H9 (cell line): ENCODE measurements at regions not wholly inside any gene's neighbourhood (a gene's known extent, or its start where the extent isn't known, plus 50 kb on each side); places are given as distances from the start of the nearest gene placed in this dataset.

Experiments
- DNase-seq: peaks from one replicate; pipeline ENCODE4 v3.0.0-alpha.2; 2017
- H2AFZ ChIP-seq: one replicate; pipeline ENCODE4 v1.6.1; 2013; ENCODE audit warnings: mild to moderate bottlenecking, low read length, control low read depth, moderate library complexity
- H2AK5ac ChIP-seq: 2 replicates; pipeline ENCODE4 v1.6.1; 2013; ENCODE audit warnings: low read length, control low read depth, mixed read lengths; ENCODE audit not compliant: insufficient read length
- H2BK120ac ChIP-seq: one replicate; pipeline ENCODE4 v1.6.1; 2013; ENCODE audit warnings: low read depth, mild to moderate bottlenecking, low read length, control low read depth, inconsistent platforms; ENCODE audit not compliant: poor library complexity, severe bottlenecking
- H2BK12ac ChIP-seq: 2 replicates; pipeline ENCODE4 v1.6.1; 2013; ENCODE audit warnings: low read length, control low read depth, mixed read lengths, low read depth; ENCODE audit not compliant: insufficient read length
- H2BK15ac ChIP-seq: 2 replicates; pipeline ENCODE4 v1.6.1; 2013; ENCODE audit warnings: low read depth, low read length, control low read depth
- H2BK20ac ChIP-seq: one replicate; pipeline ENCODE4 v1.6.1; 2013; ENCODE audit warnings: low read depth, mild to moderate bottlenecking, low read length, control low read depth, inconsistent platforms; ENCODE audit not compliant: poor library complexity, severe bottlenecking
- H2BK5ac ChIP-seq: 2 replicates; pipeline ENCODE4 v1.6.1; 2013; ENCODE audit warnings: low read length, control low read depth, mixed read lengths; ENCODE audit not compliant: insufficient read length
- H3K14ac ChIP-seq: 2 replicates; pipeline ENCODE4 v1.6.1; 2013; ENCODE audit warnings: low read length, control low read depth; ENCODE audit not compliant: insufficient read depth
- H3K18ac ChIP-seq: 2 replicates; pipeline ENCODE4 v1.6.1; 2013; ENCODE audit warnings: low read depth, mild to moderate bottlenecking, mixed read lengths, low read length, control low read depth; ENCODE audit not compliant: insufficient read length
- H3K23ac ChIP-seq: 2 replicates; pipeline ENCODE4 v1.6.1; 2013; ENCODE audit warnings: low read length, control low read depth, mixed read lengths, low read depth; ENCODE audit not compliant: insufficient read length
- H3K23me2 ChIP-seq: 2 replicates; pipeline ENCODE4 v1.6.1; 2013; ENCODE audit warnings: low read depth, mild to moderate bottlenecking, mixed read lengths, low read length, control low read depth; ENCODE audit not compliant: insufficient read length, poor library complexity, severe bottlenecking
- H3K27ac ChIP-seq: 2 replicates; pipeline ENCODE4 v1.5.1; 2013; ENCODE audit warnings: low read length, control low read depth, mixed read lengths, low read depth; ENCODE audit not compliant: insufficient read length
- H3K27me3 ChIP-seq: 2 replicates; pipeline ENCODE4 v1.6.1; 2013; ENCODE audit warnings: low read length, control low read depth, inconsistent platforms; ENCODE audit not compliant: insufficient read depth
- H3K4ac ChIP-seq: 2 replicates; pipeline ENCODE4 v1.6.1; 2013; ENCODE audit warnings: low read depth, mild to moderate bottlenecking, control low read depth, inconsistent platforms, low read length, moderate library complexity
- H3K4me1 ChIP-seq: 2 replicates; pipeline ENCODE4 v1.6.1; 2013; ENCODE audit warnings: low read length, control low read depth, inconsistent platforms; ENCODE audit not compliant: insufficient read depth
- H3K4me2 ChIP-seq: 2 replicates; pipeline ENCODE4 v1.6.1; 2013; ENCODE audit warnings: low read length, control low read depth, mixed read lengths; ENCODE audit not compliant: insufficient read length, insufficient read depth
- H3K56ac ChIP-seq: 2 replicates; pipeline ENCODE4 v1.6.1; 2013; ENCODE audit warnings: low read depth, mild to moderate bottlenecking, mixed read lengths, low read length, control low read depth; ENCODE audit not compliant: insufficient read length
- H3K79me1 ChIP-seq: 2 replicates; pipeline ENCODE4 v1.6.1; 2013; ENCODE audit warnings: low read depth, mild to moderate bottlenecking, moderate library complexity, low read length, control low read depth, inconsistent platforms; ENCODE audit not compliant: insufficient read depth, poor library complexity, severe bottlenecking
- H3K79me2 ChIP-seq: 2 replicates; pipeline ENCODE4 v1.6.1; 2013; ENCODE audit warnings: low read length, control low read depth, inconsistent platforms; ENCODE audit not compliant: insufficient read depth
- H3K9ac ChIP-seq: 2 replicates; pipeline ENCODE4 v1.6.1; 2013; ENCODE audit warnings: low read length, control low read depth, mixed read lengths; ENCODE audit not compliant: insufficient read length; ENCODE audit errors: extremely low read depth
- H3K9me3 ChIP-seq: one replicate; pipeline ENCODE4 v1.6.1; 2013; ENCODE audit warnings: low read depth, low read length, inconsistent platforms; ENCODE audit not compliant: control insufficient read depth
- H3T11ph ChIP-seq: one replicate; pipeline ENCODE4 v1.6.1; 2013; ENCODE audit warnings: mild to moderate bottlenecking, low read length, control low read depth, inconsistent platforms
- H4K20me1 ChIP-seq: one replicate; pipeline ENCODE4 v1.6.1; 2013; ENCODE audit not compliant: control insufficient read depth, insufficient read length, insufficient read depth
- H4K5ac ChIP-seq: 2 replicates; pipeline ENCODE4 v1.6.1; 2013; ENCODE audit warnings: low read depth, mild to moderate bottlenecking, mixed read lengths, low read length, control low read depth; ENCODE audit not compliant: insufficient read length
- H4K8ac ChIP-seq: replicated peaks from 2 replicates; pipeline ENCODE4 v1.6.1; 2013; ENCODE audit warnings: low read length, control low read depth, mixed read lengths, low read depth; ENCODE audit not compliant: insufficient read length
- H4K91ac ChIP-seq: 2 replicates; pipeline ENCODE4 v1.6.1; 2013; ENCODE audit warnings: low read depth, mild to moderate bottlenecking, moderate library complexity, mixed read lengths, low read length, control low read depth; ENCODE audit not compliant: insufficient read length
- H3K27ac Mint-ChIP-seq, 3 experiments: 2 replicates in 2 of 3; 3 replicates in 1 of 3; pipeline ENCODE4 v1.8.0; 2020 to 2021; ENCODE audit warnings: mixed read lengths in 3 of 3, mild to moderate bottlenecking in 1 of 3, moderate library complexity in 1 of 3
- H3K27me3 Mint-ChIP-seq: 2 replicates; pipeline ENCODE4 v1.8.0; 2021; ENCODE audit warnings: low read depth, mild to moderate bottlenecking, moderate library complexity, mixed read lengths
- H3K36me3 Mint-ChIP-seq, 3 experiments: 2 replicates in 2 of 3; 3 replicates in 1 of 3; pipeline ENCODE4 v1.8.0; 2020 to 2021; ENCODE audit warnings: low read depth in 3 of 3, mixed read lengths in 3 of 3; ENCODE audit not compliant: insufficient read depth in 1 of 3
- H3K4me1 Mint-ChIP-seq, 2 experiments: 2 replicates each; pipeline ENCODE4 v1.8.0; 2020; ENCODE audit warnings: mixed read lengths in 2 of 2
- H3K4me3 Mint-ChIP-seq, 2 experiments: 2 replicates in 1 of 2; 3 replicates in 1 of 2; pipeline ENCODE4 v1.8.0; 2020 to 2021; ENCODE audit warnings: mild to moderate bottlenecking in 2 of 2, mixed read lengths in 2 of 2, moderate library complexity in 1 of 2
- H3K9me3 Mint-ChIP-seq, 2 experiments: 2 replicates in 1 of 2; 3 replicates in 1 of 2; pipeline ENCODE4 v1.8.0; 2020; ENCODE audit warnings: mild to moderate bottlenecking in 2 of 2, mixed read lengths in 2 of 2, moderate library complexity in 1 of 2
- CTCF ChIP-seq: fragments of 200-600 bp; sonication (generic); conservative IDR thresholded peaks from 3 replicates; pipeline ENCODE4 v1.8.0; 2021; ENCODE audit warnings: antibody characterized with exemption, mild to moderate bottlenecking
- WGBS: extraction: QIAGEN DNeasy Blood & Tissue Kit; methylation state at CpG from one replicate; pipeline ENCODE4 v1.1.7; 2013; ENCODE audit warnings: missing lambda C conversion rate, low lambda C conversion rate, mixed read lengths; ENCODE audit not compliant: insufficient read length; ENCODE audit errors: extremely low coverage; 5-methylcytosine and 5-hydroxymethylcytosine counted together

- peaks cover 9 to 16% of the 10 kb centered on the region in 2 experiments; a peak in 4 of 5 replicates for H3K9me3 Mint-ChIP-seq
- Histone ChIP-seq H4K20me1 (no peaks in the 10 kb centered on the region), H2BK120ac (no peak overlapping the region), H3K23me2 (no peaks in the 10 kb centered on the region), H3K56ac (no peak overlapping the region), H3K18ac (no peak overlapping the region), H3K9me3 (no peaks in the 10 kb centered on the region), H3T11ph (no peak overlapping the region), H3K4me1 (no peaks in the 10 kb centered on the region), H4K5ac (no peak overlapping the region), H2BK5ac (no peak overlapping the region), H4K91ac (no peak overlapping the region), H3K27me3 (no peaks in the 10 kb centered on the region), H3K27ac (no peak overlapping the region), H2AFZ (no peak overlapping the region), H3K23ac (no peak overlapping the region), H3K4ac (no peak overlapping the region), H3K14ac (no peak overlapping the region), H2BK20ac (no peak overlapping the region), H3K9ac (no peak overlapping the region), H2AK5ac (no peak overlapping the region), H2BK15ac (no peak overlapping the region), H3K79me1 (no peaks in the 10 kb centered on the region), H3K79me2 (no peaks in the 10 kb centered on the region), H2BK12ac (no peak overlapping the region), H3K4me2 (no peak overlapping the region), H4K8ac (no peak overlapping the region)
- WGBS, result no CpG with 5 or more reads among the region's 11 CpGs
- no peak for TF ChIP-seq CTCF
- no peak for DNase-seq
- H3K27ac Mint-ChIP-seq, result peak overlapping the region in 1 of 3 experiments; percentile 65; a peak in 1 of 7 replicates
- H3K36me3 Mint-ChIP-seq, result no peaks in the 10 kb centered on the region; a peak in 1 of 7 replicates
- peaks cover 0 to 4% of the 10 kb centered on the region in 2 experiments; a peak in 1 of 4 replicates for H3K4me1 Mint-ChIP-seq
- peaks cover 52% of the 10 kb centered on the region for H3K27me3 Mint-ChIP-seq
- H3K4me3 Mint-ChIP-seq, result no peak overlapping the region
Observed at GRCh38 chr2:121052023-121052422, 233.0 kb downstream of the TFCP2L1 start.
